Naive B cell (primary cell): ENCODE measurements at regions not wholly inside any gene's neighbourhood (a gene's known extent, or its start where the extent isn't known, plus 50 kb on each side); places are given as distances from the start of the nearest gene placed in this dataset.
A peak's percentile ranks its signal among the peaks of the same experiment; 100 is the strongest.

Experiments used
- ATAC-seq, 2 donors: fragments of 150-1000 bp; cut with Tn5 transposase; 2 replicates each; pipeline ENCODE4 v1.10.0; 2021; ENCODE audit warnings: low read depth in 2 of 2, mild to moderate bottlenecking in 2 of 2, moderate library complexity in 2 of 2
- DNase-seq: peaks from one replicate; pipeline ENCODE4 v3.0.0; 2022
- H3K27ac Mint-ChIP-seq, 6 donors: one replicate each; pipeline ENCODE4 v1.8.0; 2020 to 2022; ENCODE audit warnings: mild to moderate bottlenecking in 6 of 6, mixed read lengths in 6 of 6, moderate library complexity in 5 of 6, inconsistent platforms in 2 of 6
- H3K27me3 Mint-ChIP-seq, 3 donors: one replicate each; pipeline ENCODE4 v1.8.0; 2021 to 2022; ENCODE audit warnings: mixed read lengths in 3 of 3, mild to moderate bottlenecking in 1 of 3
- H3K36me3 Mint-ChIP-seq, 2 donors: one replicate each; pipeline ENCODE4 v1.8.0; 2020 to 2022; ENCODE audit warnings: mixed read lengths in 2 of 2, inconsistent platforms in 1 of 2, mild to moderate bottlenecking in 1 of 2
- H3K4me1 Mint-ChIP-seq, 3 donors: one replicate each; pipeline ENCODE4 v1.8.0; 2020 to 2022; ENCODE audit warnings: mixed read lengths in 3 of 3, inconsistent platforms in 1 of 3, mild to moderate bottlenecking in 1 of 3, moderate library complexity in 1 of 3
- H3K4me3 Mint-ChIP-seq, 8 donors: one replicate each; pipeline ENCODE4 v1.8.0; 2020 to 2022; ENCODE audit warnings: mild to moderate bottlenecking in 8 of 8, mixed read lengths in 8 of 8, moderate library complexity in 8 of 8, inconsistent platforms in 2 of 8
- H3K9me3 Mint-ChIP-seq, 7 donors: one replicate each; pipeline ENCODE4 v1.8.0; 2020 to 2022; ENCODE audit warnings: mixed read lengths in 7 of 7, mild to moderate bottlenecking in 5 of 7, inconsistent platforms in 2 of 7, moderate library complexity in 1 of 7

DNA sequence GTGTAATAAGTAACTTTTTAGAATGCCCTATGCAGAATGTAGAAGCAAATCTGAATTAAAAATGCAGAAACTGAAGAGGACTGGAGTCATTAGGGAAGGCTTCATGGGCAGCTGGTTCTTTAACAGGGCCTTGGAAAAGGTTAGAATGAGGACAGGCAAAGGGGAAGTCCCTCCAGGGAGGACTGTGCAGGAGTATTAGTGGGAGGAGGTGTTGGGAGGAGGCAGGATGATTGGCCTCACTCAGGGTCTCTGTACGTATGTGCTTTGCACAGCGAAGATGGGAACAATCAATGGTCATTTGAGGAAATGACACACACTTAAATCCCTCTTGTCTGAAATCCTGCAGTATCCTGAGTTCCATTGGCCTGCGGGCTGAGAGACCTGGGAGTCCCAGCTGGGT is 119.7 kb downstream of the PTCSC3 start:
- no peak overlapping the region for H3K27ac Mint-ChIP-seq
- no peaks in the 10 kb centered on the region for H3K9me3 Mint-ChIP-seq
- H3K27me3 Mint-ChIP-seq, result peaks cover 0 to 12% (median 9%) of the 10 kb centered on the region in 3 donors
- no peak for DNase-seq
- no peaks in the 10 kb centered on the region for H3K36me3 Mint-ChIP-seq
- no peak for ATAC-seq
- no peaks in the 10 kb centered on the region for H3K4me1 Mint-ChIP-seq
- no peak overlapping the region for H3K4me3 Mint-ChIP-seq

DNA sequence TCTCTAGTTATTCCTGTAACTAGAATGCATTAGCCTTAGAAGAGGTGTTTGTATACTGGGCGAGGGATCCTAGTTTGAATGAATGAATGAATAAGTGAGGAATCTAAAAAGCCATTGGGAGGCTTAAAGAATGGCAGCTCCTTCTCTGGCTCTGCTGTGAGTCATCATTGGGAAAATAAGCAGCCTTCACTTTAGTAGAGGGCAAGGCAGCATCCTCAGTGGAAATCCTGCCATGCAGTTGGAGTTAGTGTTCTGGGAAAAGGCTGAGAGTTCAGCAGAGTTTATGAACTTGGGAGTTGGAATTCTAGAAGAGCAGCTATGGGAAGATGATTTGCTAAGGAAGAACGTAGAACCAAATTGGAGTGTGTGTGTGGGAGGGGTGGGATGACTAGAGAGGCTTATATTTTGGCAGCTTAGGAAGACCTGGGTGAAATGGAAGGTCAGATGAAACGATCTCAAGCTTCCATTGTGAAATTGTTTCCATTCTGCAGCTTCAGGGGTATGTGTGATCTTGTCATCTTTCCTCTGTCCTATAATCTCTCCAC is 120.8 kb downstream of the PTCSC3 start:
- DNase-seq, result no peak
- no peak overlapping the region for H3K27ac Mint-ChIP-seq
- no peaks in the 10 kb centered on the region for H3K36me3 Mint-ChIP-seq
- no peak for ATAC-seq
- no peak overlapping the region for H3K4me3 Mint-ChIP-seq
- H3K27me3 Mint-ChIP-seq, result peaks cover 0 to 12% (median 9%) of the 10 kb centered on the region in 3 donors
- peaks cover 0 to 2% (median 0%) of the 10 kb centered on the region in 7 donors for H3K9me3 Mint-ChIP-seq
- no peaks in the 10 kb centered on the region for H3K4me1 Mint-ChIP-seq

DNA sequence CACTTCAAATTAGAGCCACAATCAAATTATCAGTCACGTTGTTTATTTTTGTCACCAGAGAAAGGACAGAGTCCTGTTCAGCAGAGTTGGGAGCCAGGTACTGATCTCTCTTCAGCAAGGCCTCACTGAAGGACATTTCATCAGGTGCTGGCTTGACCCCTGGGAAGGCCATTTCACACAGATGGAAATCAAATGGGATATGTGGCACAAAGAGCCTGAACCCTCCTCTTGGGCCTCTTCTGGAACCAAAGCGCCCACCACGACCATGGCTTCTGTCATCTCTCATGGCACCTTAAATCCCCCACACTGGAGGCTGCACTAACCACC is 121.5 kb downstream of the PTCSC3 start:
- no peaks in the 10 kb centered on the region for H3K36me3 Mint-ChIP-seq
- no peak overlapping the region for H3K27ac Mint-ChIP-seq
- no peaks in the 10 kb centered on the region for H3K4me1 Mint-ChIP-seq
- H3K27me3 Mint-ChIP-seq, result peaks cover 0 to 12% (median 9%) of the 10 kb centered on the region in 3 donors
- peaks cover 0 to 2% (median 0%) of the 10 kb centered on the region in 7 donors for H3K9me3 Mint-ChIP-seq
- DNase-seq (no peak), ATAC-seq (no peak)
- H3K4me3 Mint-ChIP-seq, result no peak overlapping the region

DNA sequence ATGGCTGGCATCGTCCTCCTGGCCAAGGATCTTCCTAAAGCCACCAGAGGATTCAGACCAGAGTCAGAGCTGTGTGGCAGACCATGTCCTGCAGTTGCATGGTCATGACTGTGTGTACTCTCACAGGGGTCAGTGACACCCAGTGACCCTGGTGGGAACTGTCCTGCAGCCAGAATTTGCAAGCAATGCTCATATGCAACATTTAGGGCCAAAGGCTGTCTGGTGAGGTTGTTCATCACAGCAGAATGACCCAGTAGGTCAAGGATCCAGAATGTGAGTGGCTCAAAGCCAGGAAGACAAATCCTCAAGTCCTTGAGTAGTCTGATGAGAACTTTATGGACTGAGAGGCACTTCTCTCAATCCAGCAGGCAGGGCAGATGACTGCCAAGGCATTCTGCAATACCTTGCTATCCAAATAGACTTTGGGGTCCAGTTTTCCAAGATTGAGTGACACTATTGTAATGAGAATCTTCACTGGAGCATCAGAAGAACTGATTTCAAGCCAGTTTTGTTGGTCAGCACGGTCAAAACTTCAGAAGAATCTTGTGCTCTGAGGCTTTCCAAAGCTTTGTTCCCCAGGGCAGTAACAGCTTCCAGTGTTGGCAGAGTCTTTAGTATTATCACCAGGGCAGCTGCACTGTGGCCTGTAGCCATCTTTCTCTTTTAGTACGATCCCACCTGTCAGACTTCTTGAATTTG is 122.0 kb downstream of the PTCSC3 start:
- ATAC-seq (no peak), DNase-seq (no peak)
- no peak overlapping the region for H3K4me3 Mint-ChIP-seq
- peaks cover 0 to 12% (median 9%) of the 10 kb centered on the region in 3 donors for H3K27me3 Mint-ChIP-seq
- H3K27ac Mint-ChIP-seq, result peak overlapping the region in 1 of 6 donors; percentile 9
- H3K36me3 Mint-ChIP-seq, result no peaks in the 10 kb centered on the region
- H3K4me1 Mint-ChIP-seq, result no peaks in the 10 kb centered on the region
- H3K9me3 Mint-ChIP-seq, result peaks cover 0 to 2% (median 0%) of the 10 kb centered on the region in 7 donors

DNA sequence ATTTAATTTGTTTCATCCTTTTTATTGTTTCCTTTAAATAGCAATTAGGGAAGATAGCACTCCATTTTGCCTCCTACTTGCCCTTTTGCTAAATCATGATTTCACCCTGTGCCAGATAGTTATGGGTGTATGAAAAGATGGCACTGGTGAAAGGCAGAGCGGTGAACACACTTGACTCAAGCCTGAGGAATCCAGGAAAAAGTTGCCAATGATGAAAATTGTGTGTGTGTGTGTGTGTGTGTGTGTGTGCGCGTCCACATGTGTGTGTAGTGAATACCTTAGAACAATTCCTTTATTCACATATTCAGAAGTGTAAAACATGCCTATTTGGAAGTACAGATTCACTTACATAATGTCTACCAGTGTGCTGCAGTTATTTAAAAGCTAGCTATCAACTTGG is 123.8 kb downstream of the PTCSC3 start:
- no peak overlapping the region for H3K27ac Mint-ChIP-seq
- no peak for DNase-seq
- H3K4me1 Mint-ChIP-seq, result no peaks in the 10 kb centered on the region
- H3K27me3 Mint-ChIP-seq, result peaks cover 3 to 9% (median 9%) of the 10 kb centered on the region in 3 donors
- ATAC-seq, result no peak
- peaks cover 0 to 2% (median 0%) of the 10 kb centered on the region in 7 donors for H3K9me3 Mint-ChIP-seq
- H3K4me3 Mint-ChIP-seq, result no peak overlapping the region
- no peaks in the 10 kb centered on the region for H3K36me3 Mint-ChIP-seq

DNA sequence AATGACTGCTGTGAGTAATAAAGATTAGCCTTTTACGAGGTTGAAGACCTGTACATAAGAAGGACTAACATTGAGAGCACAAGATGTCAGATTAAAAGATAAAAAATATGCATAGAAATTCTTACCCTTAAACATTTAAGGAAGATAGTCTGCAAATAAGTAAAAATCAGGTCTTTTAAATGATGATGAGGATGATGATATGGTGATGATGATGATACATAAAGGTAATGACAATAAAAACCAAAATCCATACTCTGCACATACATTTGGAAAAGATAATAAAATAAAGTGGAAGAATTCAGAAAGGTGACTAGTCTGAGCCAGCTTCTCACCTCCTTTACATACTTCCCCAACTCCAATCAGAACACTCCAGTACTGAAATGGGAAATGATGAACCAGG is 124.5 kb downstream of the PTCSC3 start:
- H3K27me3 Mint-ChIP-seq, result peaks cover 5 to 11% (median 9%) of the 10 kb centered on the region in 3 donors
- H3K27ac Mint-ChIP-seq, result no peak overlapping the region
- no peaks in the 10 kb centered on the region for H3K36me3 Mint-ChIP-seq
- no peak overlapping the region for H3K4me3 Mint-ChIP-seq
- H3K4me1 Mint-ChIP-seq, result no peaks in the 10 kb centered on the region
- ATAC-seq (no peak), DNase-seq (no peak)
- H3K9me3 Mint-ChIP-seq, result peaks cover 0 to 2% (median 0%) of the 10 kb centered on the region in 7 donors

DNA sequence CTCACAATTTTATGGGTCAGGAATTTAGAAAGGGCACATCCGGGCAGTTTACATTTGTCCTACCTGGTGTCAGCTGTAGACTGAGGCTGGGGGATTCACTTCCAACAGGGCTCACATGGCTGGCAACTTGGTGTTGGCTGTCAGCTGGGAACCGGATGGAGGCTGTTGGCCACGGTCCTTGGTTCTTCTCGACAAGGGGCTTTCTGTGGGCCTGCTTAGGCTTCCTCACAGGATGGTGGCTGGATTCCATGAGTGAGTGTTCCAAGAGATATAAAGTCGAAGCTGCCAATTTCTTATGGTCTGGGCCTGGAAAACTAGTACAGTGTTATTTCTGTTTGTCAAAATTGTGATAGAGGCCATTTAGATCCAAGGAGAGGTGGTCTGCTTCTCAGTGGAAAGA is 127.9 kb downstream of the PTCSC3 start:
- no peak overlapping the region for H3K4me3 Mint-ChIP-seq
- H3K9me3 Mint-ChIP-seq, result peaks cover 0 to 4% (median 0%) of the 10 kb centered on the region in 7 donors
- ATAC-seq (no peak), DNase-seq (no peak)
- no peak overlapping the region for H3K27ac Mint-ChIP-seq
- peaks cover 8 to 16% (median 10%) of the 10 kb centered on the region in 3 donors for H3K27me3 Mint-ChIP-seq
- no peaks in the 10 kb centered on the region for H3K36me3 Mint-ChIP-seq
- no peaks in the 10 kb centered on the region for H3K4me1 Mint-ChIP-seq

DNA sequence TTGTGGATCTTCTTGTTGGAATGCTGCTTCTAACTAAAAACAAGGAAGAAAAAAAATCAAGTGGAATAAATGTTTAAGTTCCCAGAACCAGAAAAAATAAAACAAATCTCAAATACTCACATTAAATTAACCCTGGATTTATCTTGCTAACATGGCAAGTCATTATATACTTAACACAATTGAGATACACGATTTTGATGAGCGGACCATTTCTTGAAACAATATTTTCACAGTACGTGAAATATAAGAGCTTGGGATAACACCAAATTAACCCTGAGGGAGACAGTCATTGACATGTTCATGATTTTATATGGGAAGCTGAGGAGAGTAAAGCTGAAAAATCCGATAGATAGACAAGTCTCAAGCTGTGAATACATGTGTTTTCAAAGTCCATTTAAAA is 128.6 kb downstream of the PTCSC3 start:
- ATAC-seq (no peak), DNase-seq (no peak)
- H3K27ac Mint-ChIP-seq, result no peak overlapping the region
- peaks cover 8 to 16% (median 10%) of the 10 kb centered on the region in 3 donors for H3K27me3 Mint-ChIP-seq
- H3K4me1 Mint-ChIP-seq, result no peaks in the 10 kb centered on the region
- H3K36me3 Mint-ChIP-seq, result no peaks in the 10 kb centered on the region
- peaks cover 0 to 4% (median 0%) of the 10 kb centered on the region in 7 donors for H3K9me3 Mint-ChIP-seq
- H3K4me3 Mint-ChIP-seq, result no peak overlapping the region

DNA sequence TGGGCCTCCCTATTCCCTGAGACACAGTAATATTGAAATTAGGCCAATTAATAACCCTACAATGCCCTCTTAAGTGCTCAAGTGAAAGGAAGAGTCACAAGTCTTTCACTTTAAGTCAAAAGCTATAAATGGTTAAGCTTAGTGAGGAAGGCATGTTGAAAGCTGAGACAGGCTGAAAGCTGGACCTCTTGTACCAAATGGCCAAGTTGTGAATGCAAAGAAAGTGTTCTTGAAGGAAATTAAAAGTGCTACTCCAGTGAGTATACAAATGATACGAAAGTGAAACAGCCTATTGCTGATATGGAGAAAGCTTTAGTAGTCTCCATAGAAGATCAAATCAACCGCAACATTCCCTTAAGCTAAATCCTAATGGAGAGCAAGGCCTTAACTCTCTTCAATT is 140.8 kb downstream of the PTCSC3 start:
- Mint-ChIP-seq H3K9me3 (peaks cover 0 to 4% (median 0%) of the 10 kb centered on the region in 7 donors), H3K27me3 (peaks cover 0 to 16% (median 0%) of the 10 kb centered on the region in 3 donors), H3K4me3 (no peak overlapping the region), H3K36me3 (no peaks in the 10 kb centered on the region), H3K4me1 (no peaks in the 10 kb centered on the region), H3K27ac (no peak overlapping the region)
- ATAC-seq, result no peak
- DNase-seq, result no peak

DNA sequence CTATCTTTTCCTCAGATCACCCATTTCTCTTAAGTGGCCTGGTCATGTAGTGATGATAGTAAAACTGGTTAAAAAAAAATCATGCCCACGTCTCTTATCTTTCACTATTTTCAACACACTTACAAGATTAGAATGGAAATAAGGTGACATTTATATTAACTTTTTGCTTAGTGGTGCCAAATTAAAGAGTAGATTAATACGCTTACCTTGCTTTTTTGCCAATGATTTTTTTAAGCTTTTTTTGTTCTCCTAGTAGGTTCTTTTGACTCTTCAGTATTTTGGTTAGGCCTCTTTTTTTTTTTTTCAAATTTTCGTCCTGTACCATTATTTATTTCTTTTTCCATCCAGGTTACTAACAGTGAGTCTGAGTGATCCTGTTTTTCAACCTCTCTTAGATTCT is 147.9 kb downstream of the PTCSC3 start:
- no peaks in the 10 kb centered on the region for H3K4me1 Mint-ChIP-seq
- H3K9me3 Mint-ChIP-seq, result peaks cover 0 to 9% (median 2%) of the 10 kb centered on the region in 7 donors
- H3K27ac Mint-ChIP-seq, result no peak overlapping the region
- no peak overlapping the region for H3K4me3 Mint-ChIP-seq
- peaks cover 0 to 12% (median 10%) of the 10 kb centered on the region in 3 donors for H3K27me3 Mint-ChIP-seq
- DNase-seq (no peak), ATAC-seq (no peak)
- no peaks in the 10 kb centered on the region for H3K36me3 Mint-ChIP-seq

DNA sequence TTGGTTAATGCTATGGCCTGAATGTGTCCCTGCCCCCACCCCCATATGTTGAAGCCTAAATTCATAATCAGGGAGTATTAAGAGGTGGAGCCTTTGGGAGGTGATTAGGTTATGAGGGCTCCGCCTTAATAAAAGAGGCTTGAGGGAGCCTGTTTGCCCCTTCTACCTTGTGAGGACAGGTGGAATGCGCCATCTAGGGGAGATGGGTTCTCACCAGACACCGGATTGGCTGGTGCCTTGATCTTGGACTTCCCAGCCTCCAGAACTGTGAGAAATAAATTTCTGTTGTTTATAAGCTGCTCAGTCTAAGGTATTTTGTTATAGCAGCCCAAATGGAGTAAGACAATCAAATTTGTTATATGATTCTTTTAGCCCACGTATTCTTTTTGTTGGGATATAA is 148.3 kb downstream of the PTCSC3 start:
- peaks cover 0 to 10% (median 8%) of the 10 kb centered on the region in 3 donors for H3K27me3 Mint-ChIP-seq
- no peaks in the 10 kb centered on the region for H3K36me3 Mint-ChIP-seq
- DNase-seq (no peak), ATAC-seq (no peak)
- no peaks in the 10 kb centered on the region for H3K4me1 Mint-ChIP-seq
- H3K4me3 Mint-ChIP-seq, result no peak overlapping the region
- H3K27ac Mint-ChIP-seq, result no peak overlapping the region
- peaks cover 0 to 9% (median 2%) of the 10 kb centered on the region in 7 donors for H3K9me3 Mint-ChIP-seq

DNA sequence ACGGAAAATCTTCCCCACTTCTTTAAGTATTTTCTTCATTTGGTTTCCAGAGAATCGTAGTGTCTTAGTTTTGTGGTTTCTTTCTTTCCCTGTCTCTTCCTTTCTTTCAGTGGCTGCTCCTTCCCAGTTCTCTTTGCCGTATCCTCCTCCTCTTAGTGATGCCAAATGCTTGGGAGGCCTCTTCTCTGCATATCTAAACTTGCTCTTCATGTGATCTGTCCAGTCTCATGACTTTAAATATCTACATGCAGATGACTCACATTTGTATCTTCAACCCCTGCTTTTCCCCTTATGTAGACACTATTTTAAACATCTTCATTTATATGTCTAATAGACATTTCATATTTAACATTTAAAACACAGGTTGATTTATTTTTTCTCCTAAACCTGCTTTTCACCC is 149.2 kb downstream of the PTCSC3 start:
- Mint-ChIP-seq H3K27me3 (peaks cover 0 to 10% (median 8%) of the 10 kb centered on the region in 3 donors), H3K9me3 (peaks cover 0 to 9% (median 2%) of the 10 kb centered on the region in 7 donors), H3K27ac (peak overlapping the region in 1 of 6 donors; percentile 8), H3K4me3 (no peak overlapping the region), H3K4me1 (no peaks in the 10 kb centered on the region), H3K36me3 (no peaks in the 10 kb centered on the region)
- no peak for ATAC-seq
- no peak for DNase-seq

DNA sequence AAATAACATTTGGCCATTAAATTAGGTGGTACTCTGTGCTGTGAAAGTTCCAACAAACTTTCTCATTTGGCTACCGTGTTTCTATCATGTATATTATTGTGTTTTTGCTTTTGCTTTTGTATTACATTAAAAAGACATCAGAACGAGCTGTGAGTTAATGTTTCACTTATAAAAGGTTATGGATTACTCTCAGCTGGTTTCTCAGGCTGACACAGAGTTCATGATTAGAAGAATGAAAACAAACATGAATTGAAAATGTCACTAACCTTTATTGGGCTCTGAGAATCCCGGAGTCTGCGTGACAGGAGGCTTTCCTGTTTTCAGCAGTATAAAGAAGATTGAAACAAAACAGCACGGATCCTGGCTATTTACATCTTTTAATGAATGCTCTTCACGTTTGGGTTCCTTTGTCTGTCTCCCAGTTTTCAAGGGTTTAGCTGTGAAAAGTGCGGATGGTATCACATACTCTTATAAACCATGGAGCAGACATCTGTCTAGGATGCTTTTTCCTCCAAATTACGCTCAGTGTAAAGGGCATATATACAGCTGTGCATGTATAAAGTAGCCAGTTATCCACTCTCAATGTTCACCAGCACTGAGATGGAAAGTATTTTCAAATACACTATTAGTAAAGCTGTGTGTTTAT is 153.6 kb downstream of the PTCSC3 start:
- ATAC-seq (no peak), DNase-seq (no peak)
- H3K4me3 Mint-ChIP-seq, result no peak overlapping the region
- H3K27me3 Mint-ChIP-seq, result peaks cover 0 to 12% (median 0%) of the 10 kb centered on the region in 3 donors
- peaks cover 0 to 4% (median 0%) of the 10 kb centered on the region in 7 donors for H3K9me3 Mint-ChIP-seq
- H3K4me1 Mint-ChIP-seq, result no peaks in the 10 kb centered on the region
- no peaks in the 10 kb centered on the region for H3K36me3 Mint-ChIP-seq
- H3K27ac Mint-ChIP-seq, result no peak overlapping the region
